H1 (cell line): ENCODE measurements at regions not wholly inside any gene's neighbourhood (a gene's known extent, or its start where the extent isn't known, plus 50 kb on each side); places are given as distances from the start of the nearest gene placed in this dataset.

Source experiments
- CTCF ChIA-PET: fragments of 300-600 bp; sonication (Branson Sonifier 250); formaldehyde crosslinking; loops from one replicate; lab custom pipeline; 2021; ENCODE audit not compliant: partially characterized antibody; lab: Charles Lee
- POLR2A ChIA-PET: fragments of 300-600 bp; sonication (Branson Sonifier 250); formaldehyde crosslinking; loops from one replicate; lab custom pipeline; 2021; ENCODE audit warnings: inconsistent platforms; ENCODE audit not compliant: partially characterized antibody; lab: Charles Lee
- DNase-seq, 2 experiments: peaks; one replicate each; pipeline versions ENCODE4 v3.0.0 to v3.0.0-alpha.2; 2010 to 2022; ENCODE audit warnings: low spot score in 2 of 2, low read depth in 1 of 2, mixed read lengths in 1 of 2
- FAIRE-seq: peaks from 2 replicates; lab custom pipeline; 2011; peaks lifted over from hg19 to GRCh38; lab: Jason Lieb, UNC
- H2AFZ ChIP-seq: 2 replicates; pipeline ENCODE4 v1.8.1; 2012; ENCODE audit warnings: low read length, inconsistent platforms
- H2AK5ac ChIP-seq: 2 replicates; pipeline ENCODE4 v1.6.1; 2013; ENCODE audit warnings: low read depth, low read length
- H2BK120ac ChIP-seq: replicated peaks from 2 replicates; pipeline ENCODE3; 2013; ENCODE audit warnings: low read depth, low read length, inconsistent platforms
- H2BK12ac ChIP-seq: 2 replicates; pipeline ENCODE4 v1.6.1; 2013; ENCODE audit warnings: low read depth, low read length
- H2BK15ac ChIP-seq: 2 replicates; pipeline ENCODE4 v1.6.1; 2013; ENCODE audit warnings: low read length
- H2BK20ac ChIP-seq: 2 replicates; pipeline ENCODE4 v1.6.1; 2013; ENCODE audit warnings: low read length
- H2BK5ac ChIP-seq: 2 replicates; pipeline ENCODE4 v1.6.1; 2013; ENCODE audit warnings: low read depth, low read length
- H3K14ac ChIP-seq: 2 replicates; pipeline ENCODE4 v1.6.1; 2013; ENCODE audit warnings: inconsistent platforms; ENCODE audit not compliant: insufficient read length
- H3K18ac ChIP-seq: 2 replicates; pipeline ENCODE4 v1.6.1; 2013; ENCODE audit warnings: low read length; ENCODE audit errors: extremely low read depth
- H3K23ac ChIP-seq: 2 replicates; pipeline ENCODE4 v1.6.1; 2013; ENCODE audit warnings: inconsistent platforms; ENCODE audit not compliant: insufficient read length
- H3K23me2 ChIP-seq: 2 replicates; pipeline ENCODE4 v1.6.1; 2013; ENCODE audit warnings: low read depth, low read length
- H3K27ac ChIP-seq: 2 replicates; pipeline ENCODE4 v1.6.1; 2011; ENCODE audit warnings: low read depth, low read length, inconsistent platforms
- H3K27me3 ChIP-seq, 4 experiments: replicated peaks in 1 of 4; 1 replicate in 1 of 4; 2 replicates in 3 of 4; pipeline versions ENCODE4 v1.6.1 to v1.8.1; 2011 to 2013; ENCODE audit warnings: low read length in 3 of 4, mild to moderate bottlenecking in 3 of 4, inconsistent platforms in 2 of 4, mixed read lengths in 2 of 4, moderate library complexity in 1 of 4; ENCODE audit not compliant: control insufficient read depth in 3 of 4, insufficient read depth in 3 of 4; ENCODE audit errors: extremely low read depth in 1 of 4
- H3K36me3 ChIP-seq, 4 experiments: 2 replicates each; pipeline versions ENCODE4 v1.6.1 to v1.8.1; 2011 to 2013; ENCODE audit warnings: mild to moderate bottlenecking in 4 of 4, low read length in 3 of 4, moderate library complexity in 2 of 4, control low read depth in 1 of 4, inconsistent platforms in 1 of 4; ENCODE audit not compliant: insufficient read depth in 4 of 4, control insufficient read depth in 2 of 4
- H3K4ac ChIP-seq: replicated peaks from 2 replicates; pipeline ENCODE3; 2013; ENCODE audit warnings: low read length, low read depth, mixed read lengths, inconsistent platforms; ENCODE audit not compliant: insufficient read length
- H3K4me1 ChIP-seq, 4 experiments: replicated peaks in 1 of 4; 1 replicate in 1 of 4; 2 replicates in 3 of 4; pipeline versions ENCODE4 v1.6.1 to v1.8.1; 2011 to 2013; ENCODE audit warnings: low read length in 3 of 4, inconsistent platforms in 2 of 4, mixed read lengths in 1 of 4; ENCODE audit not compliant: insufficient read depth in 4 of 4, control insufficient read depth in 3 of 4
- H3K4me2 ChIP-seq, 2 experiments: 2 replicates each; pipeline versions ENCODE4 v1.6.1 to v1.8.1; 2011 to 2013; ENCODE audit warnings: low read depth in 2 of 2, low read length in 2 of 2, control low read depth in 1 of 2, inconsistent platforms in 1 of 2, mild to moderate bottlenecking in 1 of 2; ENCODE audit not compliant: insufficient read depth in 1 of 2
- H3K4me3 ChIP-seq, 4 experiments: fragments of 200-600, 300-600 bp in 1 of 4; sonication (generic), shearing (Covaris generic), sonication (Bioruptor Twin) in 1 of 4; 2 replicates each; pipeline versions ENCODE4 v1.5.1 to v1.8.1; 2011 to 2016; ENCODE audit warnings: low read length in 4 of 4, low read depth in 3 of 4, control low read depth in 2 of 4, inconsistent platforms in 2 of 4, mild to moderate bottlenecking in 2 of 4, mixed read lengths in 1 of 4, moderate library complexity in 1 of 4; ENCODE audit not compliant: insufficient read depth in 2 of 4; ENCODE audit errors: extremely low read depth in 1 of 4
- H3K56ac ChIP-seq: replicated peaks from 2 replicates; pipeline ENCODE3; 2013; ENCODE audit warnings: low read depth, mild to moderate bottlenecking, mixed read lengths, low read length, inconsistent platforms; ENCODE audit not compliant: insufficient read length
- H3K79me1 ChIP-seq: 2 replicates; pipeline ENCODE4 v1.6.1; 2013; ENCODE audit warnings: low read depth, low read length, control low read depth
- H3K79me2 ChIP-seq, 2 experiments: 2 replicates each; pipeline versions ENCODE4 v1.6.1 to v1.8.1; 2012 to 2013; ENCODE audit warnings: low read length in 2 of 2, mild to moderate bottlenecking in 2 of 2, inconsistent platforms in 1 of 2; ENCODE audit not compliant: insufficient read depth in 2 of 2, control insufficient read depth in 1 of 2
- H3K9ac ChIP-seq, 4 experiments: replicated peaks in 1 of 4; 1 replicate in 1 of 4; 2 replicates in 3 of 4; pipeline versions ENCODE4 v1.6.1 to v1.8.1; 2011 to 2013; ENCODE audit warnings: low read depth in 3 of 4, low read length in 3 of 4, control low read depth in 2 of 4, mild to moderate bottlenecking in 2 of 4, moderate library complexity in 2 of 4, inconsistent platforms in 1 of 4; ENCODE audit errors: extremely low read depth in 1 of 4
- H3K9me3 ChIP-seq, 2 experiments: 2 replicates each; pipeline versions ENCODE4 v1.6.1 to v1.8.1; 2012 to 2013; ENCODE audit warnings: mild to moderate bottlenecking in 2 of 2, moderate library complexity in 2 of 2, control low read depth in 1 of 2, inconsistent platforms in 1 of 2, low read depth in 1 of 2, low read length in 1 of 2, mixed read lengths in 1 of 2; ENCODE audit not compliant: insufficient read depth in 2 of 2
- H4K20me1 ChIP-seq, 2 experiments: replicated peaks in 1 of 2; 2 replicates each; pipeline versions ENCODE3 to v1.8.1; 2011 to 2013; ENCODE audit warnings: inconsistent platforms in 2 of 2, low read length in 2 of 2, mild to moderate bottlenecking in 1 of 2; ENCODE audit not compliant: insufficient read depth in 2 of 2, control insufficient read depth in 1 of 2
- H4K5ac ChIP-seq: 2 replicates; pipeline ENCODE4 v1.6.1; 2013; ENCODE audit warnings: low read length, low read depth, mixed read lengths, inconsistent platforms; ENCODE audit not compliant: insufficient read length
- H4K8ac ChIP-seq: 2 replicates; pipeline ENCODE4 v1.8.0; 2013; ENCODE audit warnings: mild to moderate bottlenecking, moderate library complexity, low read length, inconsistent platforms; ENCODE audit not compliant: insufficient read depth; ENCODE audit errors: extremely low read depth
- H4K91ac ChIP-seq: replicated peaks from 2 replicates; pipeline ENCODE3; 2013; ENCODE audit warnings: low read length, mixed read lengths, inconsistent platforms; ENCODE audit not compliant: insufficient read length
- BRCA1 ChIP-seq: IDR thresholded peaks from 2 replicates; pipeline ENCODE4 v1.6.1; 2012; ENCODE audit warnings: low read depth, low read length, improper control_type of control experiment
- CEBPB ChIP-seq: IDR thresholded peaks from 2 replicates; pipeline ENCODE4 v1.6.1; 2012; ENCODE audit warnings: low read depth, low read length
- CTCF ChIP-seq, 3 experiments: IDR thresholded peaks; 1 replicate in 2 of 3; 2 replicates in 1 of 3; pipeline versions ENCODE4 v1.5.1 to v1.6.1; 2011; ENCODE audit warnings: low read length in 3 of 3, mild to moderate bottlenecking in 3 of 3, inconsistent platforms in 2 of 3, low read depth in 1 of 3, moderate library complexity in 1 of 3; ENCODE audit not compliant: insufficient read depth in 1 of 3; ENCODE audit errors: control extremely low read depth in 1 of 3
- HDAC2 ChIP-seq, 2 experiments: fragments of 300-600 bp in 1 of 2; sonication (generic) in 1 of 2; IDR thresholded peaks; 2 replicates each; pipeline ENCODE4 v1.6.1; 2011 to 2012; ENCODE audit warnings: low read depth in 2 of 2, low read length in 2 of 2, mild to moderate bottlenecking in 2 of 2, moderate library complexity in 2 of 2, borderline replicate concordance in 1 of 2, inconsistent platforms in 1 of 2
- KDM1A ChIP-seq: fragments of 200-600, 300-600 bp; sonication (generic); IDR thresholded peaks from 2 replicates; pipeline ENCODE4 v1.7.1; 2016; ENCODE audit warnings: mild to moderate bottlenecking, low read length, borderline replicate concordance
- KDM5A ChIP-seq: fragments of 200-600 bp; IDR thresholded peaks from 2 replicates; pipeline ENCODE4 v1.7.1; 2012; ENCODE audit warnings: mild to moderate bottlenecking, low read length, inconsistent platforms, mixed read lengths
- MAFK ChIP-seq: IDR thresholded peaks from 2 replicates; pipeline ENCODE4 v1.6.1; 2012; ENCODE audit warnings: low read depth, mild to moderate bottlenecking, improper control_type of control experiment, low read length
- MAX ChIP-seq: IDR thresholded peaks from 2 replicates; pipeline ENCODE4 v1.6.1; 2012; ENCODE audit warnings: inconsistent platforms
- RFX5 ChIP-seq: IDR thresholded peaks from 2 replicates; pipeline ENCODE4 v1.6.1; 2011; ENCODE audit warnings: low read depth, low read length, improper control_type of control experiment, borderline replicate concordance
- RXRA ChIP-seq: IDR thresholded peaks from 2 replicates; pipeline ENCODE4 v1.6.1; 2011; ENCODE audit warnings: low read depth, mild to moderate bottlenecking, low read length, moderate library complexity; ENCODE audit not compliant: insufficient read depth
- SP4 ChIP-seq: IDR thresholded peaks from 2 replicates; pipeline ENCODE4 v1.6.1; 2012; ENCODE audit warnings: low read length, inconsistent platforms
- TAF7 ChIP-seq: optimal IDR thresholded peaks from 2 replicates; pipeline ENCODE3; 2011; ENCODE audit warnings: low read depth, mild to moderate bottlenecking, inconsistent platforms, low read length, moderate library complexity, borderline replicate concordance
- WGBS, 2 experiments: shearing (Covaris generic) in 1 of 2; methylation state at CpG; one replicate each; pipeline versions ENCODE4 v1.1.6 to v1.1.7; 2013 to 2015; ENCODE audit warnings: low lambda C conversion rate in 2 of 2, mixed read lengths in 2 of 2, inconsistent platforms in 1 of 2, low coverage in 1 of 2, missing lambda C conversion rate in 1 of 2; ENCODE audit not compliant: insufficient replicate concordance in 2 of 2, insufficient coverage in 1 of 2, insufficient read length in 1 of 2; ENCODE audit errors: extremely low coverage in 1 of 2, missing lambda C conversion rate in 1 of 2; 5-methylcytosine and 5-hydroxymethylcytosine counted together

- H3K23me2 ChIP-seq = no peaks in the 10 kb centered on the region
- H2BK5ac ChIP-seq = no peak overlapping the region
- 84% methylated on average over 1 of the region's 1 CpG; no CpG with 5 or more reads in 1 of the 2 experiments for WGBS, 2 experiments
- H3K9ac ChIP-seq = no peak overlapping the region
- no peak overlapping the region for H3K4me2 ChIP-seq
- H2BK120ac ChIP-seq = no peak overlapping the region
- H3K36me3 ChIP-seq = no peaks in the 10 kb centered on the region
- no peak overlapping the region for H4K8ac ChIP-seq
- H4K91ac ChIP-seq = no peak overlapping the region
- no peaks in the 10 kb centered on the region; a peak in 1 of 7 replicates for H3K4me1 ChIP-seq
- no peaks in the 10 kb centered on the region for H3K79me2 ChIP-seq
- DNase-seq = no peak
- H3K23ac ChIP-seq = no peak overlapping the region
- FAIRE-seq = no peak
- no peak overlapping the region for H2BK15ac ChIP-seq
- no peaks in the 10 kb centered on the region for H3K27me3 ChIP-seq
- no peak overlapping the region for H2BK12ac ChIP-seq
- H2AK5ac ChIP-seq = no peak overlapping the region
- no peak overlapping the region for H2AFZ ChIP-seq
- no peak overlapping the region for H4K5ac ChIP-seq
- H3K18ac ChIP-seq = no peak overlapping the region
- CTCF ChIA-PET = no interaction called here
- H3K9me3 ChIP-seq = no peaks in the 10 kb centered on the region
- H4K20me1 ChIP-seq = no peaks in the 10 kb centered on the region
- no peak overlapping the region for H3K14ac ChIP-seq
- POLR2A ChIA-PET = no interaction called here
- no peak overlapping the region for H2BK20ac ChIP-seq
- H3K4ac ChIP-seq = no peak overlapping the region
- H3K27ac ChIP-seq = no peak overlapping the region
- no peaks in the 10 kb centered on the region for H3K79me1 ChIP-seq
- H3K56ac ChIP-seq = no peak overlapping the region
- no peak overlapping the region for H3K4me3 ChIP-seq
- TF ChIP-seq HDAC2 (IDR thresholded peaks at IDR 0.05; ENCODE audit: borderline replicate concordance in 1 of 2, low read depth in 2 of 2, low read length in 2 of 2) (no peak), SP4 (no peak), MAFK (no peak), BRCA1 (no peak), KDM1A (no peak), KDM5A (no peak), CTCF (IDR thresholded peaks at IDR 0.05; ENCODE audit: control extremely low read depth in 1 of 3, insufficient read depth in 1 of 3, low read depth in 1 of 3, low read length in 3 of 3) (no peak), MAX (no peak), TAF7 (no peak), CEBPB (no peak), RFX5 (no peak), RXRA (no peak)
These were observed 423.1 kb upstream of the INTU start for GRCh38 chr4:127209580-127210095.
